ENCODE measurements at regions not wholly inside any gene's neighbourhood (a gene's known extent, or its start where the extent isn't known, plus 50 kb on each side); places are given as distances from the start of the nearest gene placed in this dataset.

GRCh38 chr11:79950741-79951140 is 509.9 kb upstream of the TENM4 start:
- Histone ChIP-seq H3K27me3 (ENCODE audit: insufficient read depth, insufficient read length) (no peaks in the 10 kb centered on the region), H3K36me3 (ENCODE audit: insufficient read depth, insufficient read length, low read length) (no peaks in the 10 kb centered on the region), H3K9me3 (ENCODE audit: insufficient read depth, low read length) (no peaks in the 10 kb centered on the region), H3K9ac (ENCODE audit: insufficient read length, low read depth) (no peak overlapping the region), H3K4me3 (ENCODE audit: insufficient read length, low read depth) (no peak overlapping the region), H3K4me1 (ENCODE audit: insufficient read depth, insufficient read length) (no peaks in the 10 kb centered on the region)
- TF ChIP-seq SUZ12 (IDR thresholded peaks at IDR 0.05; ENCODE audit: extremely low read depth, insufficient read depth, insufficient read length) (no peak), ZNF274 (IDR thresholded peaks at IDR 0.05; ENCODE audit: low read depth, low read length) (no peak), YY1 (IDR thresholded peaks at IDR 0.05; ENCODE audit: insufficient read depth, insufficient read length) (no peak)
- no peak for DNase-seq (ENCODE audit: low read depth, low spot score)

DNA sequence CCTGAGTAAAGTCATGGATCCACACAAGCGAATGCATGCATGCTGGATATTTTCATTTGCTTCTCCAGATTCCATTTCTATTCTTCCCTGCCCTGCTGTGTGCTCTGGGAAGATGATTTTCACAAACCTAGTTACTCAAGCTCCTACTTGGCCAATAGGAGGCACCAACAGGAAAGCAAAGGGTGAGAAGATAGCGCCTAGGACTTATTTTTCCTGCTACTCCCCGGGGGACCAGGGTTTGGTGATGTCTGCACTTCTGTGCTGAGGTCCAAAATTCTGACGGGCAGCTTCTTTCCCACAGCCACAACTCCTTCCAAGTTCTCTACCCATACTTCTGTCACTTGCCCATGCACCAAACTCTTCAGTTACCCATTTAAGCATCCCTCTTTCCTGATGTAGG is 509.3 kb upstream of the TENM4 start:
- TF ChIP-seq YY1 (IDR thresholded peaks at IDR 0.05; ENCODE audit: insufficient read depth, insufficient read length) (no peak), ZNF274 (IDR thresholded peaks at IDR 0.05; ENCODE audit: low read depth, low read length) (no peak), SUZ12 (IDR thresholded peaks at IDR 0.05; ENCODE audit: extremely low read depth, insufficient read depth, insufficient read length) (no peak)
- Histone ChIP-seq H3K27me3 (ENCODE audit: insufficient read depth, insufficient read length) (no peaks in the 10 kb centered on the region), H3K9me3 (ENCODE audit: insufficient read depth, low read length) (no peaks in the 10 kb centered on the region), H3K4me1 (ENCODE audit: insufficient read depth, insufficient read length) (no peaks in the 10 kb centered on the region), H3K36me3 (ENCODE audit: insufficient read depth, insufficient read length, low read length) (no peaks in the 10 kb centered on the region), H3K4me3 (ENCODE audit: insufficient read length, low read depth) (no peak overlapping the region), H3K9ac (ENCODE audit: insufficient read length, low read depth) (no peak overlapping the region)
- DNase-seq (ENCODE audit: low read depth, low spot score): no peak

- Histone ChIP-seq H3K9me3 (ENCODE audit: insufficient read depth, low read length) (no peaks in the 10 kb centered on the region), H3K27me3 (ENCODE audit: insufficient read depth, insufficient read length) (no peaks in the 10 kb centered on the region), H3K9ac (ENCODE audit: insufficient read length, low read depth) (no peak overlapping the region), H3K4me1 (ENCODE audit: insufficient read depth, insufficient read length) (no peaks in the 10 kb centered on the region), H3K4me3 (ENCODE audit: insufficient read length, low read depth) (no peak overlapping the region), H3K36me3 (ENCODE audit: insufficient read depth, insufficient read length, low read length) (no peaks in the 10 kb centered on the region)
- TF ChIP-seq YY1 (IDR thresholded peaks at IDR 0.05; ENCODE audit: insufficient read depth, insufficient read length) (no peak), SUZ12 (IDR thresholded peaks at IDR 0.05; ENCODE audit: extremely low read depth, insufficient read depth, insufficient read length) (no peak), ZNF274 (IDR thresholded peaks at IDR 0.05; ENCODE audit: low read depth, low read length) (no peak)
- no peak for DNase-seq (ENCODE audit: low read depth, low spot score)
Measured at GRCh38 chr11:79949574-79949973, 508.7 kb upstream of the TENM4 start.

- H3K9ac ChIP-seq (ENCODE audit: insufficient read length, low read depth): no peak overlapping the region
- H3K36me3 ChIP-seq (ENCODE audit: insufficient read depth, insufficient read length, low read length): no peaks in the 10 kb centered on the region
- no peak overlapping the region for H3K4me3 ChIP-seq (ENCODE audit: insufficient read length, low read depth)
- no peak for TF ChIP-seq ZNF274 (IDR thresholded peaks at IDR 0.05; ENCODE audit: low read depth, low read length)
- TF ChIP-seq YY1 (IDR thresholded peaks at IDR 0.05; ENCODE audit: insufficient read depth, insufficient read length): no peak
- no peak for TF ChIP-seq SUZ12 (IDR thresholded peaks at IDR 0.05; ENCODE audit: extremely low read depth, insufficient read depth, insufficient read length)
- DNase-seq (ENCODE audit: low read depth, low spot score): no peak
- H3K4me1 ChIP-seq (ENCODE audit: insufficient read depth, insufficient read length): no peaks in the 10 kb centered on the region
- H3K9me3 ChIP-seq (ENCODE audit: insufficient read depth, low read length): no peaks in the 10 kb centered on the region
- no peaks in the 10 kb centered on the region for H3K27me3 ChIP-seq (ENCODE audit: insufficient read depth, insufficient read length)
Measured at GRCh38 chr11:79942646-79943045, 501.8 kb upstream of the TENM4 start.

DNA sequence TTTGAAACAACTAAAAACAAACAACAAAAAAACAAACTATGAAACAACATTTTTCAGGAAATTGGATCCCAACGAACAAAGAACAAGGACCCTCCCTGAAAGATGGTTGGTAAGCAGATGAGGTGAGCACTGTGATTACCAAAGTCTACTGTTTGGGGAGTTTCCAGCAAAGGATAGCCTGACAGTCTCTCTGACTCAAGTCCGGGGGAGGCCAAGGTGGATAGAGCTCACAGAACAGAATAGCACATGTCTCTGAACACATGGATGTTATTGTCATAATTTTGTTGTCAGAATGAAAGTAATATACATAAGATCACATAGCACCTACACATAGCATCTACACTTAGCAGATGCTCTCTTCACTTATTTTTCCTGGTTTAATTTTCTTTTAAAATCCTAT is 501.3 kb upstream of the TENM4 start:
- no peak for DNase-seq (ENCODE audit: low read depth, low spot score)
- Histone ChIP-seq H3K4me3 (ENCODE audit: insufficient read length, low read depth) (no peak overlapping the region), H3K27me3 (ENCODE audit: insufficient read depth, insufficient read length) (no peaks in the 10 kb centered on the region), H3K4me1 (ENCODE audit: insufficient read depth, insufficient read length) (no peaks in the 10 kb centered on the region), H3K9ac (ENCODE audit: insufficient read length, low read depth) (no peak overlapping the region), H3K36me3 (ENCODE audit: insufficient read depth, insufficient read length, low read length) (no peaks in the 10 kb centered on the region), H3K9me3 (ENCODE audit: insufficient read depth, low read length) (no peaks in the 10 kb centered on the region)
- TF ChIP-seq YY1 (IDR thresholded peaks at IDR 0.05; ENCODE audit: insufficient read depth, insufficient read length): no peak
- no peak for TF ChIP-seq SUZ12 (IDR thresholded peaks at IDR 0.05; ENCODE audit: extremely low read depth, insufficient read depth, insufficient read length)
- TF ChIP-seq ZNF274 (IDR thresholded peaks at IDR 0.05; ENCODE audit: low read depth, low read length): no peak

- Histone ChIP-seq H3K36me3 (ENCODE audit: insufficient read depth, insufficient read length, low read length) (no peaks in the 10 kb centered on the region), H3K27me3 (ENCODE audit: insufficient read depth, insufficient read length) (no peaks in the 10 kb centered on the region), H3K9ac (ENCODE audit: insufficient read length, low read depth) (no peak overlapping the region), H3K4me1 (ENCODE audit: insufficient read depth, insufficient read length) (no peaks in the 10 kb centered on the region), H3K4me3 (ENCODE audit: insufficient read length, low read depth) (no peak overlapping the region), H3K9me3 (ENCODE audit: insufficient read depth, low read length) (no peaks in the 10 kb centered on the region)
- DNase-seq (ENCODE audit: low read depth, low spot score): no peak
- no peak for TF ChIP-seq YY1 (IDR thresholded peaks at IDR 0.05; ENCODE audit: insufficient read depth, insufficient read length)
- no peak for TF ChIP-seq SUZ12 (IDR thresholded peaks at IDR 0.05; ENCODE audit: extremely low read depth, insufficient read depth, insufficient read length)
- TF ChIP-seq ZNF274 (IDR thresholded peaks at IDR 0.05; ENCODE audit: low read depth, low read length): no peak
Measured at GRCh38 chr11:79940974-79941735, 500.3 kb upstream of the TENM4 start.

GRCh38 chr11:79940165-79940564 is 499.3 kb upstream of the TENM4 start:
- Histone ChIP-seq H3K9me3 (ENCODE audit: insufficient read depth, low read length) (no peaks in the 10 kb centered on the region), H3K4me3 (ENCODE audit: insufficient read length, low read depth) (no peak overlapping the region), H3K9ac (ENCODE audit: insufficient read length, low read depth) (no peak overlapping the region), H3K36me3 (ENCODE audit: insufficient read depth, insufficient read length, low read length) (no peaks in the 10 kb centered on the region), H3K4me1 (ENCODE audit: insufficient read depth, insufficient read length) (no peaks in the 10 kb centered on the region), H3K27me3 (ENCODE audit: insufficient read depth, insufficient read length) (no peaks in the 10 kb centered on the region)
- TF ChIP-seq SUZ12 (IDR thresholded peaks at IDR 0.05; ENCODE audit: extremely low read depth, insufficient read depth, insufficient read length): no peak
- TF ChIP-seq YY1 (IDR thresholded peaks at IDR 0.05; ENCODE audit: insufficient read depth, insufficient read length): no peak
- no peak for TF ChIP-seq ZNF274 (IDR thresholded peaks at IDR 0.05; ENCODE audit: low read depth, low read length)
- DNase-seq (ENCODE audit: low read depth, low spot score): no peak
